ENCODE measurements at regions not wholly inside any gene's neighbourhood (a gene's known extent, or its start where the extent isn't known, plus 50 kb on each side); places are given as distances from the start of the nearest gene placed in this dataset.

GRCh38 chr10:35824704-35825103 is 182.6 kb upstream of the FZD8 start:
- TF ChIP-seq CTCF (IDR thresholded peaks at IDR 0.05) (no peak), POLR2A (IDR thresholded peaks at IDR 0.05) (no peak), EP300 (IDR thresholded peaks at IDR 0.05) (peak in 1 of 2 donors; percentile 43)
